OCI-LY1 (cell line): ENCODE measurements at regions not wholly inside any gene's neighbourhood (a gene's known extent, or its start where the extent isn't known, plus 50 kb on each side); places are given as distances from the start of the nearest gene placed in this dataset.

ENCODE experiments used
- EZH2 ChIP-seq: fragments of 200-600 bp; sonication (generic), shearing (Covaris generic); IDR thresholded peaks from 2 replicates; pipeline ENCODE4 v1.8.0; 2017; ENCODE audit warnings: borderline replicate concordance, mixed run types, mild to moderate bottlenecking, antibody characterized with exemption, low read length, moderate library complexity, mixed read lengths
- TF ChIP-seq, protein P1 (sequence below): fragments of 200-600 bp; sonication (generic), shearing (Covaris generic); IDR thresholded peaks from 2 replicates; pipeline ENCODE4 v1.5.1; 2017; ENCODE audit warnings: mild to moderate bottlenecking, antibody characterized with exemption, low read length, moderate library complexity, mixed read lengths

DNA sequence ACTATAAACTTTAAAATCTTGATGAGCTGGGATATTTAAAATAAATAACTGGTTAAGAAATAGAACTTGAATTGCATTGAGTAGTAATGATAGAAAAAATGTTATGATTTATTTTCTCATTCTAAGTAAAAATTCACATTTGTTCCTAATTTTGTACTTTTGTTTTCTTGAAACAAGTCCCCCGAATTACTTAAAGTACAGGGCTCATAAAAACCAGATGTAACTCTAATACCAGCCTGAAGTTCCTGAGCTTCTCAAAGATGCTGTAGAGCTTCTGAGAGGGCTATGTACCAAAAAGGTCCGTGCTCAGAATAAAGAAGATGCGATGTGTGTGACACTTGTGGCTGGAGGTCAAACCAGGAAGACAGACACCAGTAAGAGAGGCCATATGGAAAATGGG is 116.1 kb upstream of the TACR1 start:
- TF ChIP-seq, protein P1, sequence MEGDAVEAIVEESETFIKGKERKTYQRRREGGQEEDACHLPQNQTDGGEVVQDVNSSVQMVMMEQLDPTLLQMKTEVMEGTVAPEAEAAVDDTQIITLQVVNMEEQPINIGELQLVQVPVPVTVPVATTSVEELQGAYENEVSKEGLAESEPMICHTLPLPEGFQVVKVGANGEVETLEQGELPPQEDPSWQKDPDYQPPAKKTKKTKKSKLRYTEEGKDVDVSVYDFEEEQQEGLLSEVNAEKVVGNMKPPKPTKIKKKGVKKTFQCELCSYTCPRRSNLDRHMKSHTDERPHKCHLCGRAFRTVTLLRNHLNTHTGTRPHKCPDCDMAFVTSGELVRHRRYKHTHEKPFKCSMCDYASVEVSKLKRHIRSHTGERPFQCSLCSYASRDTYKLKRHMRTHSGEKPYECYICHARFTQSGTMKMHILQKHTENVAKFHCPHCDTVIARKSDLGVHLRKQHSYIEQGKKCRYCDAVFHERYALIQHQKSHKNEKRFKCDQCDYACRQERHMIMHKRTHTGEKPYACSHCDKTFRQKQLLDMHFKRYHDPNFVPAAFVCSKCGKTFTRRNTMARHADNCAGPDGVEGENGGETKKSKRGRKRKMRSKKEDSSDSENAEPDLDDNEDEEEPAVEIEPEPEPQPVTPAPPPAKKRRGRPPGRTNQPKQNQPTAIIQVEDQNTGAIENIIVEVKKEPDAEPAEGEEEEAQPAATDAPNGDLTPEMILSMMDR, result no peak
- TF ChIP-seq EZH2, result no peak
